Coronary artery (tissue), 2 donors: ENCODE measurements at regions not wholly inside any gene's neighbourhood (a gene's known extent, or its start where the extent isn't known, plus 50 kb on each side); places are given as distances from the start of the nearest gene placed in this dataset.
A peak's percentile ranks its signal among the peaks of the same experiment; 100 is the strongest.

Source experiments
- DNase-seq: peaks from one replicate; pipeline ENCODE4 v3.0.0-alpha.2; 2017; ENCODE audit warnings: low spot score
- H3K27ac ChIP-seq, 2 donors: fragments of 200-600 bp; sonication (generic); one replicate each; pipeline ENCODE4 v1.5.1; 2016 to 2019
- H3K4me3 ChIP-seq: fragments of 200-600 bp; sonication (generic); 2 replicates; pipeline ENCODE4 v1.5.1; 2016; ENCODE audit warnings: mild to moderate bottlenecking, moderate library complexity
- TF ChIP-seq, protein P1 (sequence below): fragments of 200-600 bp; sonication (generic); IDR thresholded peaks from one replicate; pipeline ENCODE4 v1.5.1; 2019; ENCODE audit warnings: antibody characterized with exemption

DNA sequence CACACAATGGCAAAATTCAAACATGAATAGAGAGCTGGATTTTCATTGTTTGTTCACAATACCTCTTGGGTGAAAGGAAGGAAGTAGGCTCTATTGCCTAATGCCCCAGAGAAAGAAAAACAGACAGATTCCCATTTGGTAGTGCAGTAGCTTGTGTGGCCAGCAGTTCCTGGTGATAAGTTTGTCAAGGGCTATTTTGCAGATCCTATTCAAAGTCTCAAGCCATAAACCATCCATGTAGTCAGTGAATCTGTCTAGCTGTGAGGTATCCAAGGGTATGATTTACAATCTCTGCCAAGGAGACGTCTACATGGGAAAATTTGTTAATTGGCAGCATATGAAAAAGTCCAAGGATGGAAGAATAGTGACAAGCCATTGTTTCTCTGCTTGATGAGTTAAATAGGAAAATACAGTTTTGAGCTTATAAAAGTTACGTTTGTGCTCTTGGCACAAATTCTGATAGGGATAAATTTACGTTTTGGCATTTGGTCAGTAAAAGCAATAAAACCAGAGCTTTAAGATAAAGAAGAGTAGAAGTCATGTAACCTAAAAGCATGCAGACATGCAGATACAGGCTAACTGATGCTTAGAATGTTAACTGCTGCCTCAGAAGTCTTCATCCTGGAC is 269.1 kb downstream of the GATA3 start:
- no peak for DNase-seq
- TF ChIP-seq, protein P1, sequence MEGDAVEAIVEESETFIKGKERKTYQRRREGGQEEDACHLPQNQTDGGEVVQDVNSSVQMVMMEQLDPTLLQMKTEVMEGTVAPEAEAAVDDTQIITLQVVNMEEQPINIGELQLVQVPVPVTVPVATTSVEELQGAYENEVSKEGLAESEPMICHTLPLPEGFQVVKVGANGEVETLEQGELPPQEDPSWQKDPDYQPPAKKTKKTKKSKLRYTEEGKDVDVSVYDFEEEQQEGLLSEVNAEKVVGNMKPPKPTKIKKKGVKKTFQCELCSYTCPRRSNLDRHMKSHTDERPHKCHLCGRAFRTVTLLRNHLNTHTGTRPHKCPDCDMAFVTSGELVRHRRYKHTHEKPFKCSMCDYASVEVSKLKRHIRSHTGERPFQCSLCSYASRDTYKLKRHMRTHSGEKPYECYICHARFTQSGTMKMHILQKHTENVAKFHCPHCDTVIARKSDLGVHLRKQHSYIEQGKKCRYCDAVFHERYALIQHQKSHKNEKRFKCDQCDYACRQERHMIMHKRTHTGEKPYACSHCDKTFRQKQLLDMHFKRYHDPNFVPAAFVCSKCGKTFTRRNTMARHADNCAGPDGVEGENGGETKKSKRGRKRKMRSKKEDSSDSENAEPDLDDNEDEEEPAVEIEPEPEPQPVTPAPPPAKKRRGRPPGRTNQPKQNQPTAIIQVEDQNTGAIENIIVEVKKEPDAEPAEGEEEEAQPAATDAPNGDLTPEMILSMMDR, result no peak
- no peak overlapping the region for H3K4me3 ChIP-seq
- H3K27ac ChIP-seq, result no peak overlapping the region

DNA sequence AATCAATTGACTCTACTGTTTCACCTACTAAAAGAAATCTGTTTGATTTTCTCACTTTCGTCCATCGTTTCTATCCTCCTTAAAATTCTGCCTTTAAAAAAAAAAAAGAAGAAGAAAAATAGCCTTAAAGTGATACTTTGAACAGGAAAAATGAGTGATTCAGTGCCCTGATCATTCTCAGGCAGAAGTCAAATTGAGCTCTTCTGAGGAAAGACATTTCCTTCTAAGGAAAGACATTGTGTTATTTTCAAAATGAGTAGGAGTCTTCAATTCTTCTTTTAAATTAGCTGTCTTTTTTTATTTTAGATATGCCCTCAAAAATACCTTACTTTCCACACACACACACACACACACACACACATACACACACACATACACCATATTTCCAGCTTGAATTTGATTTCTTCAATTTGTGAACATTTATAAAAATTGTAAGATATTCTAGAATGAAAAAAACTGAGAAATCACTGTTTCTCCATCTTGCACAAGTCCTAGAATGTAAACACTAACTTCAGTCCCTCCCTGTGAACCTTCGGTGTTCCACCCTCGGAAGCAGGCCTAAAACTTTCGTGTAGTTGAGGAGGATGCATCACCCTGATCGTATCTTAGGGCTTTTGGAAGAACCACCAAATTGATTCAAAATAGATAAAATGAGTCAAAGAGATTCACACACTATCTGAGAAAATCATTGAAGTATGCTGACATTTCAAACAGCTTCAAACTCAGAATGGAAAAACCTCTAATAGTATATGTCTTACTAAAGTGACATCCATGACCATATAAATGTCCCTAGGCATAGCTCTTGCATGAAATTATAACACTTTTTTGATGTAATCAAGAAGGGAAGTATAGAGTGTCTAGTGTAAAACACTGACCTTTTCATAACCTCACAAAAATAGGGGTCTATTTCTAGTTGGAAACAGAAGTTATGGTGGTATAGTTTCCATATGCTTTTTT is 270.8 kb downstream of the GATA3 start:
- DNase-seq, result no peak
- TF ChIP-seq, protein P1, result no peak
- Histone ChIP-seq H3K27ac (no peak overlapping the region), H3K4me3 (no peak overlapping the region)

DNA sequence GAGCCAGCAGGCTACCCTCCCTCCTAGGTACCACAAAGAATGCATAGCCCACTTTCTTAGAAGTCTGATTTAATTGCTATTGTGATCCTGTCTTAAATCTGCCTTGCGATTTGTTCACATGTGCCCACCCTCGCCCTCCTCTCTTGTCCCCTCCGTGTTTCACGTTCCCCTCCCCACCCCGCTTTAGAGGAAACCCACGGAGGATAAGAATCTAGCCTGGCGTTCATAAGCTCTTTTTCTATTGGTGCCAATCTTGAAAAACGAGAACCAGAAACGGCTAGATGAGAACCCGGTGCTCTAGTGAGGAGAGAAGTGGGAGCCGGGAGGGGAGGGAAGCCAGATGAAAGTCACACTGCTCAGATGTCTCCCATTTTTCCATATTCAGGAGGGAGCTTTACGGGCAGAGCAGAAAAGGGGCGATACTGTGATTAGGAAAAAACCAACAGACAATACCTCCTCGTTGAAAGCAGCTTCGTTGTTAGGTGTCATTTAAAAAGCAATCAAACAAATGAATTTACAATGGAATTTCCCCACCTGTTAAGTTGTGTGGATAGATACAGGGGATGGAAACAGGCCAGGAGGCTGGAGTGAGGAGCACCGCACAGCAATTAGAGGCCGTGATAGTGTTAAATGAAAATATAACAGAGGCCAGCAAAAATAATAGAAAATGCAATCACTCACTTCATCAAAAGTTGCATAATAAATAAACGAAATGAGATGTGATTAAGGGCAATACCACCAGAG is 272.1 kb downstream of the GATA3 start:
- no peak overlapping the region for H3K27ac ChIP-seq
- TF ChIP-seq, protein P1, result no peak
- no peak for DNase-seq
- no peak overlapping the region for H3K4me3 ChIP-seq

DNA sequence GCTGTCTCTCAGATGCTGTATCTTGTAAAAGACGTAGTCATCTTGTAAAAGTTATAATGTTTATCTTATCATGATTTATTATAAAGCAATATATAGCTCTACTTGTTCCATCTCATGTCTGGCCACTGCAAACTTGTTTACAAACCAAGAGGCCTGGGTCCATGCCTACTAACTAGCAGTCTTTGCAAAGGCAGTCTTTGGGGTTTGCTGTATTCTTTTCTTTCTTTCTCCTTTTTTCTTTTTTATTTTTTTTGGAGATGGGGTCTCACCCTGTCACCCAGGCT is 272.6 kb downstream of the GATA3 start:
- DNase-seq, result no peak
- H3K27ac ChIP-seq, result no peak overlapping the region
- no peak overlapping the region for H3K4me3 ChIP-seq
- TF ChIP-seq, protein P1, result no peak

DNA sequence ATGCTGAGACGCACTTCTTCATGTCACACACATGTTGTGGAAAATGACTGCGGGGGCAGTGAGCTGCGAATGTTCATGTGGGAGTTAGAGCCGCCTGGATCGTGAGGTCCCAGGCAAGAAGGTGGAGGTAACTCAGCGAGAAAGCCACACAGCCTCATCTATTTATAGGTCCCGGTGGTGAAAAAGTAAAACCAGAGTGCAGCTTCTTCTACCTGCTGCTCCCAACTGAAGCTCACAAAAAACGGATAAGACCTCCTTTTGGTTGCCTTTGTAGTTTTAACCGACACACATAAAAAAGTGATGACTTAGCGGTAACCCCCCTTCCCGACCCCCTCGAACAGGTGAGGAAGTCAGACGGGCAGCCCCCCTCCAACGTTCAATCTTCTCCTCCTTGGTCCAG is 276.9 kb downstream of the GATA3 start:
- TF ChIP-seq, protein P1, result no peak
- Histone ChIP-seq H3K27ac (no peak overlapping the region), H3K4me3 (no peak overlapping the region)
- no peak for DNase-seq

DNA sequence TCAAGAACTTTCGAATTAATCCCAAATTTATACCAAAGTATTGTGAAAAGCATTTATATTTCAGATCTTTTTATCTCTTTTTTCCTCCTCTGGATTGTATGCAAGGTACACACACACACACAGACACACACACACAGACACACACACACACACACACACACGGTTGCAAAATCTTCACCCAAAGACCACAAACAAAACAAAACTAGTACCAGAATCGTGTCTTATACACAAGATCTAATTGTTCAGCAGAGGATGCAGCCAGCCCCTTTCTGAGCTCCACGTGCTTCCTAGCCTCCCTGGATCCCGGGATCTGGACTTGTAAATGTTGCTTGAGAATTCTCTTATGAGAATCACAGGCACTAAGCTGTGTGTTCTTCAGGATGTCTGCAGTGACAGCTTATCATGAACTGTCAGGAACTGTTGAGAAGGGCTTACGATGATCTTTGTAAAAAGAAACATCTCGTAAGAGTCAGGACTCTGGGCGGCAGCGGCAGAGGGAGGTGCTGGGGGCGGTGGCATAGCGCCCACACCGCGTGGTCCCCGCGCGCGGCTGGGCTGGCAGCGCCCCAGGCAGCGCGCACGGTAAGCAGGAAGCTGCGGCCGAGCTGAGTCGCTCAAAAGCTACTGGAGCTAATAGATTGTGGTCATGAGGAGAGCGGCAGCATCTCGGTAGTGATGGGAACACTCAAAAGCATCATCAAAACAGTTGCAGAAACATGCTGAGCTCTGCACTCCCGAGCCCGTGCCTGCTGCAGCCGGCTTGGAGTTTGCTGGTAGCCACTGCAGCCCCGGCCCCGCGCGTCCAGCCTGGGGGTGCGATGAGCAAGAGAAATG is 277.6 kb downstream of the GATA3 start:
- TF ChIP-seq, protein P1, result no peak
- Histone ChIP-seq H3K27ac (no peak overlapping the region), H3K4me3 (peak overlapping the region; percentile 54)
- no peak for DNase-seq
